ENCODE measurements at regions not wholly inside any gene's neighbourhood (a gene's known extent, or its start where the extent isn't known, plus 50 kb on each side); places are given as distances from the start of the nearest gene placed in this dataset.
A peak's percentile ranks its signal among the peaks of the same experiment; 100 is the strongest.

DNA sequence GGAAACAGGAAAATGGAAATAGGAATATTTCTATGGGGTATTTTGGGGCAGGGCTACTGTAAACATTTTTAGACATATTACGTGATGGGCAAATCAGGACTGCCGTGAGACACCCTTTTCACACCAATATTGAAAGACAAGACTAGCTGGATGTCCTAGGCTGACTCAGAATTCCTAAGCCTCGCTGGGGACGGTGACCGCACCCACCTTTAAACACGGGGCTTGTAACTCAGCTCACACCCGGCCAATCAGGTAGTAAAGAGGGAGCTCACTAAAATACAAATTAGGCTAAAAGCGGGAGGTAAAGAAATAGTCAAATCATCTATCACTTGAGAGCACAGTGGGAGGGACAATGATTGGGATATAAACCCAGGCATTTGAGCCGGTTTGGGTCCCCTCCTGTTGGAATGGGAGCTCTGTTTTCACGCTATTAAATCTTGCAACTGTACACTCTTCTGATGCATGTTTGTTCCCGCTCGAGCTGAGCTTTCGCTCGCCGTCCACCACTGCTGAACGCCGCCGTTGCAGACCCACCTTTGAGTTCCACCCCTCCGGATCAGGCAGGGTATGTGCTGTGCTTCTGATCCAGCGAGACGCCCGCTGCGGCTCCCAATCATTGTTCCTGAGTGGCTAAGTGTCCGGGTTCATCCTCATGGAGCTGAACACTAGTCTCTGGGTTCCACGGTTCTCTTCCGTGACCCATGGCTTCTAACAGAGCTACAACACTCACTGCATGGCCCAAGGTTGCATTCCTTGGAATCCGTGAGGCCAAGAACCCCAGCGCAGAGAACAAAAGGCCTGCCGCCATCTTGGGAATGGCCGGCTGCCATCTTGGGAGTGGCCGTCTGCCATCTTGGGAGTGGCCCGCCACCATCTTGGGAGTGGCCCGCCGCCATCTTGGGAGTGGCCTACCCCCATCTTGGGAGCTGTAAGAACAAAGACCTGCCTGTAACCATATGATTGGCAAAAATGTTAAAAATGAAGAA, 152.6 kb downstream of the CRLF2 start:
- Histone ChIP-seq H3K4me2 (ENCODE audit: insufficient read depth in 1 of 2, low read depth in 2 of 2, low read length in 2 of 2) (no peak overlapping the region), H2BK12ac (ENCODE audit: low read depth, low read length) (no peak overlapping the region), H2AK5ac (ENCODE audit: low read depth, low read length) (no peak overlapping the region), H3K79me1 (ENCODE audit: low read depth, low read length) (no peaks in the 10 kb centered on the region), H4K20me1 (replicated peaks in 1 of 2; ENCODE audit: control insufficient read depth in 1 of 2, insufficient read depth in 2 of 2, low read length in 2 of 2) (no peaks in the 10 kb centered on the region), H3K36me3 (ENCODE audit: control insufficient read depth in 2 of 4, insufficient read depth in 4 of 4, low read length in 3 of 4) (no peaks in the 10 kb centered on the region), H3K27me3 (replicated peaks in 1 of 4; ENCODE audit: control insufficient read depth in 3 of 4, extremely low read depth in 1 of 4, insufficient read depth in 3 of 4, low read length in 3 of 4) (no peaks in the 10 kb centered on the region), H3K23ac (ENCODE audit: insufficient read length) (no peak overlapping the region), H4K5ac (ENCODE audit: insufficient read length, low read depth, low read length) (no peak overlapping the region), H3K4me3 (ENCODE audit: extremely low read depth in 1 of 4, insufficient read depth in 2 of 4, low read depth in 3 of 4, low read length in 4 of 4) (no peak overlapping the region), H4K8ac (ENCODE audit: extremely low read depth, insufficient read depth, low read length) (peak overlapping the region; percentile 3; the same call in 1 of the 2 replicates), H2AFZ (ENCODE audit: low read length) (peak overlapping the region; percentile 88), H3K79me2 (ENCODE audit: control insufficient read depth in 1 of 2, insufficient read depth in 2 of 2, low read length in 2 of 2) (no peaks in the 10 kb centered on the region), H3K9me3 (ENCODE audit: insufficient read depth in 2 of 2, low read depth in 1 of 2, low read length in 1 of 2) (peaks cover 0 to 9% of the 10 kb centered on the region in 2 experiments; a peak in 2 of 4 replicates), H3K14ac (ENCODE audit: insufficient read length) (no peak overlapping the region), H3K56ac (replicated peaks; ENCODE audit: insufficient read length, low read depth, low read length) (no peak overlapping the region), H3K27ac (ENCODE audit: low read depth, low read length) (no peak overlapping the region), H3K4ac (replicated peaks; ENCODE audit: insufficient read length, low read depth, low read length) (peak overlapping the region; percentile 33), H2BK15ac (ENCODE audit: low read length) (no peak overlapping the region), H3K23me2 (ENCODE audit: low read depth, low read length) (no peaks in the 10 kb centered on the region), H4K91ac (replicated peaks; ENCODE audit: insufficient read length, low read length) (no peak overlapping the region), H3K18ac (ENCODE audit: extremely low read depth, low read length) (no peak overlapping the region; the same call in 1 of the 2 replicates), H2BK5ac (ENCODE audit: low read depth, low read length) (no peak overlapping the region), H3K4me1 (replicated peaks in 1 of 4; ENCODE audit: control insufficient read depth in 3 of 4, insufficient read depth in 4 of 4, low read length in 3 of 4) (no peaks in the 10 kb centered on the region), H2BK20ac (ENCODE audit: low read length) (no peak overlapping the region), H2BK120ac (replicated peaks; ENCODE audit: low read depth, low read length) (no peak overlapping the region), H3K9ac (replicated peaks in 1 of 4; ENCODE audit: extremely low read depth in 1 of 4, low read depth in 3 of 4, low read length in 3 of 4) (no peak overlapping the region)
- ChIA-PET POLR2A (ENCODE audit: partially characterized antibody) (no interaction called here), CTCF (ENCODE audit: partially characterized antibody) (no interaction called here)
- FAIRE-seq (no peak), DNase-seq (ENCODE audit: low read depth in 1 of 2, low spot score in 2 of 2) (no peak)
- TF ChIP-seq JUND (IDR thresholded peaks at IDR 0.05; ENCODE audit: low read length) (no peak), CEBPB (IDR thresholded peaks at IDR 0.05; ENCODE audit: low read depth, low read length) (no peak), SP2 (IDR thresholded peaks at IDR 0.05; ENCODE audit: low read length) (no peak), POLR2AphosphoS5 (IDR thresholded peaks at IDR 0.05; ENCODE audit: low read depth, low read length) (peak; percentile 64; the same call in 1 of the 2 replicates), SAP30 (IDR thresholded peaks at IDR 0.05; ENCODE audit: insufficient read depth, insufficient replicate concordance, low read length) (peak; percentile 91), YY1 (IDR thresholded peaks at IDR 0.05; ENCODE audit: low read depth, low read length) (peak; percentile 99), CHD1 (IDR thresholded peaks at IDR 0.05; ENCODE audit: low read depth, low read length) (no peak), HDAC6 (IDR thresholded peaks at IDR 0.05; ENCODE audit: low read depth, low read length) (no peak), TAF1 (IDR thresholded peaks at IDR 0.05; ENCODE audit: low read depth, low read length) (peak; percentile 52; the same call in 1 of the 2 replicates), KDM5A (IDR thresholded peaks at IDR 0.05; ENCODE audit: low read length) (no peak), POU5F1 (IDR thresholded peaks at IDR 0.05; ENCODE audit: low read depth, low read length) (no peak), SIX5 (IDR thresholded peaks at IDR 0.05; ENCODE audit: low read depth, low read length) (no peak)
- TF ChIP-seq, protein P1, sequence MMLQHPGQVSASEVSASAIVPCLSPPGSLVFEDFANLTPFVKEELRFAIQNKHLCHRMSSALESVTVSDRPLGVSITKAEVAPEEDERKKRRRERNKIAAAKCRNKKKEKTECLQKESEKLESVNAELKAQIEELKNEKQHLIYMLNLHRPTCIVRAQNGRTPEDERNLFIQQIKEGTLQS (IDR thresholded peaks at IDR 0.05; ENCODE audit: insufficient read depth, low read depth, low read length) = no peak
- WGBS, 2 experiments (ENCODE audit: extremely low coverage in 1 of 2, insufficient coverage in 1 of 2, insufficient read length in 1 of 2, insufficient replicate concordance in 2 of 2, low coverage in 1 of 2, low lambda C conversion rate in 2 of 2, missing lambda C conversion rate in 1 of 2) = 88% methylated on average over 33 of the region's 34 CpGs; no CpG with 5 or more reads in 1 of the 2 experiments

Data from H1 (cell line).